NCI-H1930 (cell line): ENCODE measurements at regions not wholly inside any gene's neighbourhood (a gene's known extent, or its start where the extent isn't known, plus 50 kb on each side); places are given as distances from the start of the nearest gene placed in this dataset.
"Not testable (repeated sequence)": the region's sequence is repeated elsewhere in the genome, so short reads cannot be mapped to it uniquely, and the experiment has no call there.

ENCODE experiments used
- DNase-seq, 2 experiments: peaks; one replicate each; lab custom pipeline; 2025; lab: John Stamatoyannopoulos, UW

DNA sequence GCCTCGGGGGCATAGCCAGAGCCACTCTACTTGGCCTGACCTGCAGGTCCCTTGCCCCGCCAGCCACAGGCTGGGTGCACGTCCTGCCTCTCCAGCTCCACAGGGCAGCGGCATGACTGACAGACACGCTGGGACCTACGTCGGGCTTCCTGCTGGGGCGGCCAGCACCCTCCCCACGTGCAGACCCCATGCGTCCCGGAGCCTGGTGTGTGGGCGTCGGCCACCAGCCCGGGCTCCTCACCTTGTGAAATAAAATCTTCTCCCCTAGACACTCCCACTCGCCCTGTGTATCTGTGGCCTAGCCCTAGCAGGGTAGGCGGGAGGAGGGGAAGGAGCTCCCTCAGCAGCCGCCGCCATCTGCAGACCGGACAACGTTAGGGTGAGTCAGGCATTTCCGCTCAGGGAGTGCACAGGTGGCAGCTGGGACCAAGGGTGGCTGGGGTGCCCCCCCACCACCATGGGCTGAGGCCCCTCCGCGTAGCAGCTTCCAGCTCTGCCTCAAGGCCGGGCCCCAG is 119.5 kb downstream of the IGLL1 start:
- not testable (repeated sequence) for DNase-seq

DNA sequence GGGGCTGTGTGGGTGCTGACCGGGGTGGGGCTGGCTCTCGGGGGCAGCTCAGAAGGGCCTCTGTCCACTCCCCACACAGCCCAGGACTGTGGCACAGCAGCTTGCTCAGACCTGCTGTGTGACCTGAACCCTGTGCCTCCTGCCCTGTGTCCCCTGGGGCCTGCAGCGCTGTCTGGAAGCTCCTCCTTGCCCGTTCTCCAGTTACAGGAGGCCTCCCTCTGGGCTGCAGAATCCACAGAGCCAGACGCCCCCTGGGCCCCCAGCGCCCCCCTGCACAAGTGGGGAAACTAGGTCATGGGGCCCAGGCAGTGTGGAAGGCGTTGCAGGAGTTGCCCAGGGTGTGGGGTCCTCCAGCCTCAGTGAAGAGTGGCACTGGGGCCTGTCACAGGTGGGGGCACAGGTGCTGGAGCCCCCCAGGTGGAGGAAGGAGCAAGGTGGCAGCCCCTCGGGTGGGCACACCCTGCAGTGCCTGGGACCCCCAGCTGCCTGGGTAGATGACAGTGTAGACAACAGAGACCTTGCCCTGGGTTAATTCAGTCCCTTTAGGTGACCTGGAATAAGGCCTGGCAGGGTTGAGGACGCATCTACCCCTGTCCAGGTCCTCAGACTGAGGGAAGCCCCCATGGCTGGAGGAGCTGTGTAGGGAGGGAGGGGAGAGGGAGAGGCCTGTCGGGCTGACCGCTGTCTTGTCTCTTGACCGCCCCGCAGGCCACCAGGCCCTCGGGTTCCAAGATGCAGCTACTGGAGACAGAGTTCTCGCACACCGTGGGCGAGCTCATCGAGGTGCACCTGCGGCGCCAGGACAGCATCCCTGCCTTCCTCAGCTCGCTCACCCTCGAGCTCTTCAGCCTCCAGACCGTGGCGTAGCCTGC is 120.2 kb downstream of the IGLL1 start:
- not testable (repeated sequence) for DNase-seq

DNA sequence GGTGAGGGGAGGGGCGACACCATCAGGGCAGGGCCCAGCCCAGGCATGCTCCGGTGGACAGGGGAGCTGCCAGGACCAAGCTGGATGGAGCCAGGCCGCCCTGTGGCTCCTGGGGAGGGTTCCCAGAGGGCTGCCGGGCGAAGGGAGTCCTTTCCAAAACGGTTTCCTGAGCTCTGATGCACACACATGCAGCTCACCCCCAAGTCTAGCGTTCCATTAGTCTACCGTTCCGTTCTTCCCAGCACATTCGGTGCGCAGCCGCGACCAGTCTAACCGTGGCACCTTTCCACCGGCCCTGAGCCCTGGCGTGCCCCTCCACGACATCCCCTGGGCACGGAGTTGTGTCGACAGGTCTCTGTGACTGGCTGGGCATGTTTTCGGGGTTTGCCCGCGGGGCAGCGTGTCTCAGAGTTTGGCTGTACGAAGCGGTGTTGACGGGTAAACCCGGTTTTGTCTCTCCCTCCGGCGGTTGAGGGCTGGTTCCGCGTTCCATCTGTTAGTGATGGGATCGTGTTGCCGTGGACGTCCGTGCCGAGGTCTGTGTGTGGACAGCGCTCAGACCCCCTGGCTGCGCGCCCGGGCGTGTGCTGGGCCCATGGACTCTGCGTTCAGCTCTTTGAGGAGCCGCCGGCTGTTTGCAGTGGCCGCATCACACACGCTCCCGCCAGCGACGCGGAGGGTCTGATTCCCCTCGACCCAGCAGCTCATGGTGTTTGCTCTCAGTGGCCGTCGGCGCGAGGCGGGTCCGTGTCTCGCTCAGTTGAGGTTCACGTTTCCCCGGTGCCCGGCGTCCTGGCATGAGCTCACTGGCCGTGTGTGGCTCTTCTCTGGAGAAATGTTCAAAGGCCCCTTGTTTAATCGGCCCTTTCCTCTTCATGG is 121.2 kb downstream of the IGLL1 start:
- DNase-seq = no peak

DNA sequence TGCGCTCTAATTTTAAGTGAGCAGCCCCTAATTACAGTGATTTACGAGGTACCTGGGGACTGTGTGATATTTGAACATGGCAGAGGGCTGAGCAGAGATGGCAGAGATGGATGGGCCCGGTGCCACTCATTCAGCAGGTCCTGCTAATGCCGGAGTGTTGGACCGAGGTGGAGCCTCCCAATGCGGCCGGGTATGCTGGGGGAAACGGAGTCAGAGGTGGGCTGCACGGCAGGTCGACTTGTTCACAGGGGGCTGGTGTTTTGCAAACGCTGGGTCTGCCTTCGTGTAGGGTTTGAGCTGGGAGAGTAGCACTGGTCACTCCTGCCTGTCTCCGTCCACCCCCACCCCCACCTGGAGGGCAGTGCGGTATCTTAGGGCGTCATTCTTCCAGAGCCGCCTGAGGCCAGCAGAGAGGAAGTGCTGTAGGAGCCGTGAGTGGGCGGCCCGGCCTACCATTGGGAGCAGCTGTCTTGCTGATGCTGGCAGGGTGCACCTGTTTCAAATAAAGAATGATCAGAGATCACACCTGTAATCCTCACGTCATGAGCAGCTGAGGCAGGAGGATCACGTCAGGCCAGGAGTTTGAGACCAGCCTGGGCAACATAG is 122.6 kb downstream of the IGLL1 start:
- no peak for DNase-seq

DNA sequence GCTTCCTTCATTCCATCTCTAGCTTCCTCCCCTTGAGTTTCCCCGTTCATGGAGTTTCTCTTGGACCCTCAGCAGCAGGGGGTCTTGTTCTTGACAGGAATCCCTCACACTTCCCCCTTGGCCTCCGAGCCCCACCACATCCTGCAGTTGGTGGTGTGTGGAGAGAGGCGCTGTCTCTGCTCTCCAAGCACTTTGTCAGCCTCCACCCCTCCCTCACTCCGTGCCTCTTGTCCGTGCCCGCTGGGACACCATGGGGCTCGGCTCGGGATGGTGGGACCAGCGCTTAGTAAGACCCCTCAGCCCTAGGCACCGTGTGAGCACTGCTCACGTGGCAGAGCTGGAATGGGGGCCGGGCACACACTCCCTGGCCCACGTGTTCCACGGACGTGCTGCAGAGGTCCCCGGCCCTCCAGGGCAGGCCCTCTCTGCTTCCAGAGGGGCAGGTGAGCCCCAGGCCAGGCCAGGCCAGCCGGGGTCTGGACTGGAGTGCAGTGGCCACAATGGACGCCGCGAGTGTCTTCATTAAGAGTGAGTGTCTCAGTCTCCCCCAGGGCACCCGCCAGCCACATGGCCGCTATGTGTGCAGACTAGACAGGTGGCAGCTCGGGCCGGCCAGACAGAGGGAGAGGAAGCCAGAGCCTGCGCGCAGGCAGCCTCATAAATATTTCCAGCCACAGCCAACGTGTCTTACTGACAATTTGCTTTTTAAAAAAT is 123.3 kb downstream of the IGLL1 start:
- DNase-seq = not testable (repeated sequence)

DNA sequence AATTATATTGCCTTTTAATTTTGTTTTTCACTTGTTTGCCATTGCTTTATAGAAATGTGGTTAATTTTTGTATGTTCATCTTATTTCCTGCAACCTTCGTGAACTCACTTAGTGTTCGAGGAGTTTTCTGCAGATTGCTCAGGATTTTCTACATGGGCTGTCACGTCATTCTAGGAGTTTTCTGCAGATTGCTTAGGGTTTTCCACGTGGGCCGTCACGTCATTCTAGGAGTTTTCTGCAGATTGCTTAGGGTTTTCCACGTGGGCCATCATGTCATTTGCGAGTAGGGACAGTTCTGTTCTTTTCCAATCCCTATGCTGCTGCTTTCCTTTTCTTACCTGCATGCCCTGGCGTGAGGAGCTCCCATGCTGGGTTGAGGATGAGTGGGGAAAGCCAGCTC is 125.7 kb downstream of the IGLL1 start:
- DNase-seq = not testable (repeated sequence)

DNA sequence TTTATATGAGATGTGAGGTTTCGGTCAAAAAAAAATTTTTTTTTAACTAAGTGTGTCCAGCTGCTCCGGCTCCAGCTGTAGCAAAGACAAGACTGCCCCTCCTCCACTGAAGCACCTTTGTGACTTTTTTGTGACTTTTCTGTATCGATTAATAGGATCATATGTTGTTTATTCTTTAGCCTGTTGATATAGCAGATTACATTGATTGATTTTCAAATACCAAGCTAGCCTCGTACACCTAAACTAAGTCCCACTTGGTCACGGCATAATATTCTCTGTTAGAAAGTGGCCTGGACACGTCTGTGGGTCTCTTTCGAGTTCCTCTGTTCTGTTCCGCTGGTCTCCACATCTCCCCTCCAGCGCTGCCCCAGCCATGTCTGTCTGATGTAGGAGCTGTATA is 126.8 kb downstream of the IGLL1 start:
- DNase-seq = no peak

DNA sequence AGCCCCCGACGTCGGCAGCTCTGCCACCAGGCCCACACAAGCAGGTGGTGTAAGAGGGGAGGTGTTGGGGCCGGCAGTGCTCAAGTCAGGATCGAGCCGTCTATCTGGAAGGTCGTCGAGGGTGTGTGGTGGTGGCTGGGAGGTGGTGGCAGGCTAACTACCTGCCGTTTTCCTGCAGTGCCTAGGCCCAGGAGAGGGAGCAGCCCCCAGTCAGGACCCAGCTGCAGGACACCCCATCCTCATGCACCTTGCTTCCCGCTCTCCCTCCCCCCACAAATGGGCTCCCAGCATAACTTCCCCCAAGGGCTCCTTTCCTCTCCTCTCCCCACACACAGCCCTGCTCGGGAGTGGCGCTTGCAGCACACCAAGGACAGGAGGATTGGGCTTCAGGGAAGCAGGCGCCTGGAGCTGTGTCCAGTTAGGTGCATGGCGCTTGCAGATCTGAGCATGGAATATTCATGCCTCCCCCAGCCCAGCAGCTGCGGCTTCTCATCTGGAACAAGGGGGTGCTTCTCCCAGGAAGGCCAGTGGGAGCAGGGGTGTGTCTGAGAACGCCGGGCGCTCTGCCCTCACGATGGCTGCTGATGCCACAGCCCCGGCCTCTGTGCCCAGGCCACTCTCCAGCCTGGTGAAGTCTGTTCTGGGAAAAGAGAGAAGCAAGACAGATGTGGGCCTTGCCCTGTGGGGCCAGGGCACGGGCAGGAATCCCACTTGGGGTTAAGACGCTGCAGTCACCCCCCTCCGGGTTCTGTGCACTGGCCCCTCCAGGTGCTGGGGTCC is 127.7 kb downstream of the IGLL1 start:
- DNase-seq = no peak

DNA sequence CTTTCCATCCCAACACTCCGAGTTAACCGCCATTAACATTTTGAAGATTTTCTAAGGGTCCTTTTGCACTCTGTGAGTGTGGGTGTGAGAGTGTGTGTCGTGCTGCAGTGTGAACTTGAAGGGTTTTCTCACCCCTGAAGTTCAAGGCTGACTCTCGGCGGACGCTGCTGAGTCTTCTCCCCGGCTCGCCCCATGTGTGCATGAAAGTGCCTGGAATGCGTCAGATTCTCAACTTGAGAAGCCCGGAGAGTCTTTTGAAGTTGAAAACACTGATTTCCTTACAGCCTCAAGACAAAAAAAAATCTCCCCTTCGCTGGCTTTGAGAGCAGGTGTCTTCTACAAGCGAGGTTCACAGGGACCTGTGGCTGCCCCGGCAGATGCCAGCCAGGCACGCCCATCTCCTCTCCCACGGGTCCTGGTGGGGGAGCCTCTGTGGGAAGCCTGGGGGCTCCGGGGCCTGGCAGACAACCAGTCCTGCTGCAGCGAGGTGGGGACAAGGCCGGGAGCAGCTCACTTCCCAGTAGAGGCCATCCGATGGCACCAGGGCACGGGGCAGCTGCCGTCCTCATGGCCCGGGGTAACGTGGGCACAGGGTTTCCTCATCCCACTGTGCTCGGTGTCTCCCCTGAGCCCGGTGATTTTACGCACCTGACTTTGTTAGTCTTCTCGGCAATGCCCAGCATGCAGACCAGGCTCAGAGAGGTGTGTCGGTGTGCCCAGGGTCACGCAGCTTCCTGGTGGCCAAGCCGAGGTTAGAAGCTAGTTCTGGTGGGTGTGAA is 128.4 kb downstream of the IGLL1 start:
- not testable (repeated sequence) for DNase-seq

DNA sequence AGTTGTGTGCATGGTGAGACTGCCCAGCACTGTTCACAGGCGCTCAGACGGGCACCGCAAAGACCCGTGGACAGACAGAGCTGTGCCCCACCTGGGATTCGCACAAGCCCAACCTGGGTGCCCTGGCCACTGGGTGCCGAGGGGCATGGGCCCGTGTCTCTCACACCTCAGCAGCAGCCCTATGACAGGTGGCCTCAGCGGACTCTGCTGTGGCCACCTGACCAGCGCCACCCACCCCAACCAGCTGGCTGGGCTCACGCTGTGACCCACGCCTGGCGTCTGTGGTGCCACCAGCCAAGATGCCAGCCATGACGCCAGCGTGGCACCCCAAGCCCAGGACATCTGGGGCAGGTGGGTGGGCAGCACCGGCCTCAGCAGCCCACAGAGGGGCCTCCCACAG is 129.3 kb downstream of the IGLL1 start:
- DNase-seq = not testable (repeated sequence)

DNA sequence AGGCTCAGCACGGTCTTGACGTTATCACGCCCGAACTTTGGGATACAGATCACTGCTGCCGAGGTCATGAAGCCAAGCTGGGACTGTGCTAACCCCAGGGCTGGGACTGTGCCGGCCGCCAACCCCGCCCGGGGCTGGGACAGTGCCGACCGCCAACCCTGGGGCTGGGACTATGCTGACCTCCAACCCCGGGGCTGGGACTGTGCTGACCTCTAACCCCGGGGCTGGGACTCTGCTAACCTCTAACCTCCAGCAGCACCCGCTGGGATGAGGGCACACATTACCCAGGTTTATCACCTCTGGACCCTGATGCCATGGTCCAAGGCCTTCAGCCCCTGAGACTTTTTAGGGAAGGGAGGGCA is 129.7 kb downstream of the IGLL1 start:
- DNase-seq = no peak

DNA sequence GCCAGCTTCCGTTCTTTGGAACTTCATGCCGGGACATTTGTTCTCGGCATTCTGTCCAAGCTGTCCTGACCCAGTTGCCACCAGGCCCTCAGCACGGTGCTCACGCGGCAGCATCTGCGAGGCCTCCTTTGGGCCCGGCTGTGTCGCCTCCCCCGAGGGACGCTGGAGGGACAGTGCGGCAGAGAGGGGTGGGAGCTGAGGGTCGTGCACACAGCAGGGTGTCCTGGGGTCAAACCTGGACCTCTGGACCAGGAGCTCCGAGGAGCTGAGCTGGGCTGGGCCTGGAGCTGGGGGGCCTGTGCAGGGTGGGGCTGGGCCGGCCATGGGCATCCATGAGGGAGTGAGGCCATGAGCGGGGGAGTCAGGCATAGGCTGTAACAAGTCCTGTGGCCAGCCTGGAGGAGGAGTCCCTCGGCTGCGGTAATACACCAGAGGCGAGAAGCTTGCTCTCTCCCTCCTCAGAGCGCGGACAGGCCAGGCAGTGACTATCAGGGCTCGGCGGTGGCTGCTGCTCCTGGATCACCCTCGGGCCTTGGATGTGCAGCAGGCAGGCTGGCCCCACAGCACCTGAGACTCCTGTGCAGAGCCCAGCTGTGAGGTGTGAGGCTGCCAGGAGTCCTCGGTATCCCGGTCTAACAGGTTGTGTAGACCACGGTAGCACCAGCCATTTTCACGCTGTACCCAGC is 130.2 kb downstream of the IGLL1 start:
- DNase-seq = not testable (repeated sequence)

DNA sequence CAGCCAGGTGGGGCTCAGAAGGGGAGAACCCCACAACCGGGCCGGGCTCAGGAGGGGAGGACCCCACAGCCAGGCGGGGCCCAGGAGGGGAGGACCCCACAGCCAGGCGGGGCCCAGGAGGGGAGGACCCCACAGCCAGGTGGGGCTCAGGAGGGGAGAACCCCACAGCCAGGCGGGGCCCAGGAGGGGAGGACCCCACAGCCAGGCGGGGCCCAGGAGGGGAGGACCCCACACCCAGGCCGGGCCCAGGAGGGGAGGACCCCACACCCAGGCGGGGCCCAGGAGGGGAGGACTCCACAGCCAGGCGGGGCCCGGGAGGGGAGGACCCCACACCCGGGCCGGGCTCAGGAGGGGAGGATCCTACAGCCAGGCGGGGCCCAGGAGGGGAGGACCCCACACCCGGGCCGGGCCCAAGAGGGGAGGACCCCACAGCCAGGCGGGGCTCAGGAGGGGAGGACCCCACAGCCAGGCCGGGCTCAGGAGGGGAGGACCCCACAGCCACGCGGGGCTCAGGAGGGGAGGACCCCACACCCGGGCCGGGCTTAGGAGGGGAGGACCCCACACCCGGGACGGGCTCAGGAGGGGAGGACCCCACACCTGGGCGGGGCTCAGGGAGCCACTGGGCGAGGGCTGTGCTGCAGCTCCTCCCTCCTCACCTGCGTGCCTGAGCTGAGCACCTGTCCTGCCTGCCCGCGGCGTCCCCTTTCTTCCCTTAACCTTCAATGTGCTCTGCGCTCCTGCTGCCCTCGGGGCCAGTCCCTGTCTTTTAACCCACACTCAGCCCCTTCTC is 131.4 kb downstream of the IGLL1 start:
- not testable (repeated sequence) for DNase-seq

DNA sequence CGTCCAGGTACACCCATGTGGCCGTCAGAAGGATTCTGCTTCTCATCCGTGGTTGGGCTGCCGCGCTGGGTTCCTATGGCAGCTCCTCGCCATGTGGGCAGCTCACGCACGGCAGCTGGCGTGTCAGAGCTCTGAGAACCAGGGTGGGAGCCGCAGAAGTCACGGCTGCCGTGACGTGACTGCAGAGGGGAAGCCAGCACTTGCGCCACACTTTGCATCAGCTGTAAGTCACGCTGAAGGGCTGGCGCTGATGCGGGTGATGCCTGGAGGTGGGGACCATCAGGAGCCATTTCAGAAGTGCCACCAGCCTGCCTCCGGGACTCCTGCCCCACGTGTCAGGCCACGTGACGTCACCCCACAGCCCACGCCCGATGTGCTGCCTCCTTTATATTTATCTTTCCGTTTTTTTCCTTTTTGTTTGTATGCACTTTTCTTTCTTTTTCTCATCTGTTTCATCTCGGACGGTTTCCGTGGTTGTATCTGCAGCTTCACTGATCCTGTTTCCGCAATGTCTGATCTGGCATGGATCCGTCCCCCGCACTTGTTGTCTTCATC is 133.2 kb downstream of the IGLL1 start:
- DNase-seq = no peak

DNA sequence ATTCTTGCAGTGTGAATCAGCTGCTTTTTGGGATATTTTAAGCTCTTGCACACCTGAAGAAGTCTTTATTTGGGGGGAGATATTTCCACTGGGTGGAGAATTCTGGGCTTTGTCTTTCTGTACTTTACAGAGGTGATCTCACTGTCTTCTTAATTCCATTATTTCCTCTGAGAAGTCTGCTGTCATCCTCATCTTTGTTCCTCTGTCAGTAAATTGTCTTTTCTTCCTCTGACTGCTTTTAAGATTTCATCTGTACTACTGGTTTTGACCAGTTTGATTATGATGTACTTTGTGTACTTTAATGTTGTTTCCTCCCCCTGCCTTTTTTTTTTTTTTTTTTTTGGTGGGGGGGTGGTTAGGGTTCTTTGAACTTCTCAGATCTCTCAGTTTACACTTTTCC is 133.9 kb downstream of the IGLL1 start:
- not testable (repeated sequence) for DNase-seq

DNA sequence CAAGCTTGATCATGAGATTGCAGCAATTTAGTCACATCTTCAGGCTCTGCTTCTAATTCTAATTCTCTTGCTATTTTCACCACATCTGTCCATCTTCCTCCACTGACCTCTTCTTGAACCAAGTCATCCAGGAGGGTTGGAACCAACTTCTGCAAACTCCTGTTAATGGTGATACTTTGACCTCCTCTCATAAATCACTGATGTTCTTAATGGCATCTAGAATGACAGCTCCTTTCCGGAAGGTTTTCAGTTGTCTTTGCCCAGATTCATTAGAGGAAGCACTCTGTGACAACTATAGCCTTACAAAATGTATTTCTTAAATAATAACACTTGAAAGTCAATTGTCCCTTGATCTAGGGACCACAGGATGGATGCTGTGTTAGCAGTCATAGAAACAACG is 136.2 kb downstream of the IGLL1 start:
- not testable (repeated sequence) for DNase-seq

DNA sequence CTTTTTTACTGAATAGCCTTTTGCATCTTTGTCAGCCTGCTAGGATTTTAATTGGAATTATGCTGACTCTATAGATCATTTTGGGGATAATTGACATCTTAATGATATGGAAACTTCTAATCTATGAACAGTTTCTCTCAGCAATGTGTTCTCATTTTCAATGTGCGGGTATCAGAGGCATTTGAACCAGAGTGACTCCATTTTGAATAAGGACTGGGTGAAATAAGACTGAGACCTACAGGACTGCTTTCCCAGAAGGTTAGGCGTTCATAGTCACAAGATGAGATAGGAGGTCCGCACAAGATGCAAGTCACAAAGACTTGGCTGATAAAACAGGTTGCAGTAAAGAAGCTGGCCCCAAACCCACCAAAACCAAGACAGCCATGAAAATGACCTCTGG is 140.5 kb downstream of the IGLL1 start:
- DNase-seq = not testable (repeated sequence)

DNA sequence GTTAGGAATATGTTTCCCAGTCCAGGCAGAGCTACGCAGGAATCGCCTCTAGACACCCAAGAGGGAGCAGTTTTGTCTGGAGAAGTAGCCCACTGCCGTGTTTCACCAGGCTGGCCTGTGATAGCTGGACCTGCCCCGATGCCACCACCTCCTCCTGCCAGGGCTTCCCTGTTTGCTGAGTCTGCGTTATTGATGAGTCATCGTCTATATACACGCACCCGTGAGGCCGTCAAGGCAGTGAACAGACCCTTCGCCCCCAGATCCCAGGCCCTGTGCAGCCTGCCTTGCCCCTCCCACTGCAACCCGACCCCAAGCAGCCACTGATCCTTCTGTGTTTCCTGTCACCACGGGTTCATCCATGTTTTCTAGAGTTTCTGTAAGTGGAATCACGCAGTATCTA is 141.9 kb downstream of the IGLL1 start:
- DNase-seq = no peak
